B cell (primary cell): ENCODE measurements at regions not wholly inside any gene's neighbourhood (a gene's known extent, or its start where the extent isn't known, plus 50 kb on each side); places are given as distances from the start of the nearest gene placed in this dataset.

ENCODE experiments used
- CTCF ChIP-seq: fragments of 200-600 bp; IDR thresholded peaks from one replicate; pipeline ENCODE4 v1.8.0; 2022; ENCODE audit warnings: antibody characterized with exemption, mild to moderate bottlenecking
- EZH2 ChIP-seq: IDR thresholded peaks from 2 replicates; pipeline ENCODE4 v1.6.1; 2012; ENCODE audit warnings: borderline replicate concordance, low read depth, mild to moderate bottlenecking, moderate library complexity, low read length; ENCODE audit not compliant: insufficient read depth, poor library complexity, severe bottlenecking

- no peak for TF ChIP-seq CTCF
- no peak for TF ChIP-seq EZH2
Observed at GRCh38 chr9:7240569-7241311, 483.0 kb downstream of the KDM4C start.
